ENCODE measurements at regions not wholly inside any gene's neighbourhood (a gene's known extent, or its start where the extent isn't known, plus 50 kb on each side); places are given as distances from the start of the nearest gene placed in this dataset.

DNA sequence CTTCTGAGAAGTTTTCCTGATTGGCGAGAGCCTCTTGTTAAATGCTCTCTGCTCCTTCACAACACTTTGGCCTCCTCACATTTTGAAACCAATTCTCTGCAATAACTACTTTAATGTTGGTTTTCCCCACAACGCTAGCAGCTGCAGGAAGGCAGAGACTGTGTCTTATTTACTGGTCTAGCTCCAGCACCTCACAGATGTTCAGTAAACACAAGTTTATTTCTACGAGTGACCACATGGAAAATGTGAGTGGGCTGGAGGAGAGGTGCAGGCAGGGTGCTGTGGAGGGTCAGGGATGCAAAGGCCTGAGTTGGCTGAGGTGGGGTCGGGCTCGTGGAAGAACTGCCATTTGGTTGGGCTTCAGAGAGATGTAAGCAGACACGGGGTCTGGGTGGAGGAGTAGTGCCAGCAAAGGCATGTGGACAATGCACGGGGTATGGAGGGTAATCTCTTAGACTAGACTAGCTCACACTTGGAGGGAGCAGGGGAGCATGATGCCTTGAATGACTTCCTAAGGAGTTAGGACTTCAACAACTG, 117.4 kb upstream of the RTL1 start:
- no peak for DNase-seq (ENCODE audit: low spot score)
- Histone ChIP-seq H3K36me3 (ENCODE audit: insufficient read depth, low read length, poor library complexity, severe bottlenecking) (no peaks in the 10 kb centered on the region), H3K9me3 (ENCODE audit: low read depth, low read length, poor library complexity, severe bottlenecking) (no peaks in the 10 kb centered on the region), H3K27ac (ENCODE audit: low read depth, low read length, poor library complexity, severe bottlenecking) (no peak overlapping the region), H3K4me3 (ENCODE audit: low read depth, low read length, poor library complexity, severe bottlenecking) (no peak overlapping the region), H3K27me3 (replicated peaks; ENCODE audit: insufficient read depth, low read depth, low read length, poor library complexity) (no peaks in the 10 kb centered on the region), H3K4me1 (ENCODE audit: insufficient read depth, low read length, poor library complexity, severe bottlenecking) (no peaks in the 10 kb centered on the region)
- intact Hi-C loops (cut with micrococcal nuclease; ENCODE audit: unreplicated experiment): no loop called here
- ChIA-PET CTCF (no interaction called here), POLR2A (ENCODE audit: low non-redundant PET) (no interaction called here)
- BruUV-seq (replicated peaks): no TSS peak
- TF ChIP-seq, protein P1, sequence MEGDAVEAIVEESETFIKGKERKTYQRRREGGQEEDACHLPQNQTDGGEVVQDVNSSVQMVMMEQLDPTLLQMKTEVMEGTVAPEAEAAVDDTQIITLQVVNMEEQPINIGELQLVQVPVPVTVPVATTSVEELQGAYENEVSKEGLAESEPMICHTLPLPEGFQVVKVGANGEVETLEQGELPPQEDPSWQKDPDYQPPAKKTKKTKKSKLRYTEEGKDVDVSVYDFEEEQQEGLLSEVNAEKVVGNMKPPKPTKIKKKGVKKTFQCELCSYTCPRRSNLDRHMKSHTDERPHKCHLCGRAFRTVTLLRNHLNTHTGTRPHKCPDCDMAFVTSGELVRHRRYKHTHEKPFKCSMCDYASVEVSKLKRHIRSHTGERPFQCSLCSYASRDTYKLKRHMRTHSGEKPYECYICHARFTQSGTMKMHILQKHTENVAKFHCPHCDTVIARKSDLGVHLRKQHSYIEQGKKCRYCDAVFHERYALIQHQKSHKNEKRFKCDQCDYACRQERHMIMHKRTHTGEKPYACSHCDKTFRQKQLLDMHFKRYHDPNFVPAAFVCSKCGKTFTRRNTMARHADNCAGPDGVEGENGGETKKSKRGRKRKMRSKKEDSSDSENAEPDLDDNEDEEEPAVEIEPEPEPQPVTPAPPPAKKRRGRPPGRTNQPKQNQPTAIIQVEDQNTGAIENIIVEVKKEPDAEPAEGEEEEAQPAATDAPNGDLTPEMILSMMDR (conservative IDR thresholded peaks at IDR 0.05; ENCODE audit: low read depth, low read length): no peak
- TF ChIP-seq EZH2 (IDR thresholded peaks at IDR 0.05; ENCODE audit: borderline replicate concordance, low read depth, low read length, poor library complexity, severe bottlenecking): no peak

DNA sequence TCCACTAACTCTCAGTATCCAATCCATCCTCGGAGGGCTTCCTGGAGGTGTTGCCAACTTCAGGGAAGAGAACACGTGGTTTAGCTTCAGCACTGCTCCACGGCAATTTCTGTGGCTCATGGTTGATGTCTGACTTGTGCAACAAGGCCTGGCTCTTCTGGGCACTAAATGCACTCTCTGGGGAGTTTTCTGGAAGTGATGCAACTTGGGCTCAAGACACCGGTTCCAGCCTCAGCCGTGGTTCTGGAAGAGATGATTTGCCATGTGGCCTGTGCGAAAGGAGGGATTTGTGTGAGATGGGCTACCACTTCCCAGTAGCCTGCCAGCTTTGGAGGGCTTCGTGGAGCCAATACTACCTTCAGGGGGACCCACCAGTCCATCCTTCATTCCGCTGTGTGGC, 118.6 kb upstream of the RTL1 start:
- Histone ChIP-seq H3K27ac (ENCODE audit: low read depth, low read length, poor library complexity, severe bottlenecking) (no peak overlapping the region), H3K4me1 (ENCODE audit: insufficient read depth, low read length, poor library complexity, severe bottlenecking) (no peaks in the 10 kb centered on the region), H3K27me3 (replicated peaks; ENCODE audit: insufficient read depth, low read depth, low read length, poor library complexity) (no peaks in the 10 kb centered on the region), H3K9me3 (ENCODE audit: low read depth, low read length, poor library complexity, severe bottlenecking) (no peaks in the 10 kb centered on the region), H3K36me3 (ENCODE audit: insufficient read depth, low read length, poor library complexity, severe bottlenecking) (no peaks in the 10 kb centered on the region), H3K4me3 (ENCODE audit: low read depth, low read length, poor library complexity, severe bottlenecking) (no peak overlapping the region)
- no TSS peak for BruUV-seq (replicated peaks)
- TF ChIP-seq, protein P1 (conservative IDR thresholded peaks at IDR 0.05; ENCODE audit: low read depth, low read length): no peak
- TF ChIP-seq EZH2 (IDR thresholded peaks at IDR 0.05; ENCODE audit: borderline replicate concordance, low read depth, low read length, poor library complexity, severe bottlenecking): no peak
- intact Hi-C loops (cut with micrococcal nuclease; ENCODE audit: unreplicated experiment): no loop called here
- ChIA-PET CTCF (no interaction called here), POLR2A (ENCODE audit: low non-redundant PET) (no interaction called here)
- DNase-seq (ENCODE audit: low spot score): no peak

GRCh38 chr14:101022916-101023435, 119.5 kb upstream of the RTL1 start:
- CTCF ChIA-PET: no interaction called here
- H3K4me1 ChIP-seq (ENCODE audit: insufficient read depth, low read length, poor library complexity, severe bottlenecking): no peaks in the 10 kb centered on the region
- H3K27me3 ChIP-seq (replicated peaks; ENCODE audit: insufficient read depth, low read depth, low read length, poor library complexity): no peaks in the 10 kb centered on the region
- no peaks in the 10 kb centered on the region for H3K36me3 ChIP-seq (ENCODE audit: insufficient read depth, low read length, poor library complexity, severe bottlenecking)
- H3K4me3 ChIP-seq (ENCODE audit: low read depth, low read length, poor library complexity, severe bottlenecking): no peak overlapping the region
- POLR2A ChIA-PET (ENCODE audit: low non-redundant PET): no interaction called here
- TF ChIP-seq, protein P1 (conservative IDR thresholded peaks at IDR 0.05; ENCODE audit: low read depth, low read length): no peak
- TF ChIP-seq EZH2 (IDR thresholded peaks at IDR 0.05; ENCODE audit: borderline replicate concordance, low read depth, low read length, poor library complexity, severe bottlenecking): no peak
- intact Hi-C loops (cut with micrococcal nuclease; ENCODE audit: unreplicated experiment): no loop called here
- BruUV-seq (replicated peaks): no TSS peak
- no peaks in the 10 kb centered on the region for H3K9me3 ChIP-seq (ENCODE audit: low read depth, low read length, poor library complexity, severe bottlenecking)
- DNase-seq (ENCODE audit: low spot score): no peak
- H3K27ac ChIP-seq (ENCODE audit: low read depth, low read length, poor library complexity, severe bottlenecking): no peak overlapping the region

All from A673 (cell line).